Naive thymus-derived CD4-positive, alpha-beta T cell (primary cell): ENCODE measurements at regions not wholly inside any gene's neighbourhood (a gene's known extent, or its start where the extent isn't known, plus 50 kb on each side); places are given as distances from the start of the nearest gene placed in this dataset.

Experiments
- ATAC-seq: fragments of 150-1000 bp; cut with Tn5 transposase; 2 replicates; pipeline ENCODE4 v1.10.0; 2021; ENCODE audit warnings: mild to moderate bottlenecking, moderate library complexity
- CTCF ChIA-PET: fragments of 350-600 bp; sonication (Branson Sonifier 250); formaldehyde crosslinking; loops from one replicate; lab custom pipeline; 2021; ENCODE audit warnings: antibody characterized with exemption; lab: Charles Lee
- POLR2A ChIA-PET: fragments of 350-600 bp; sonication (Branson Sonifier 250); formaldehyde crosslinking; loops from one replicate; lab custom pipeline; 2021; ENCODE audit warnings: antibody characterized with exemption, inconsistent platforms; lab: Charles Lee
- DNase-seq, 9 donors: peaks; one replicate each; pipeline versions ENCODE4 v3.0.0 to v3.0.0-alpha.2; 2020 to 2022; ENCODE audit warnings: mixed read lengths in 1 of 9
- H3K27ac ChIP-seq: one replicate; pipeline ENCODE4 v1.7.0; 2013; ENCODE audit warnings: mild to moderate bottlenecking, low read depth, low read length, moderate library complexity
- H3K27me3 ChIP-seq, 2 donors: one replicate each; pipeline ENCODE4 v1.7.0; 2013; ENCODE audit warnings: low read length in 2 of 2, mild to moderate bottlenecking in 2 of 2, moderate library complexity in 2 of 2; ENCODE audit not compliant: control insufficient read depth in 2 of 2, insufficient read depth in 2 of 2
- H3K36me3 ChIP-seq, 3 experiments: 1 replicate in 2 of 3; 2 replicates in 1 of 3; pipeline ENCODE4 v1.7.0; 2013; ENCODE audit warnings: low read length in 3 of 3, mild to moderate bottlenecking in 3 of 3, moderate library complexity in 1 of 3; ENCODE audit not compliant: insufficient read depth in 3 of 3, control insufficient read depth in 2 of 3
- H3K4me1 ChIP-seq, 2 donors: one replicate each; pipeline ENCODE4 v1.7.0; 2013; ENCODE audit warnings: low read length in 2 of 2, mild to moderate bottlenecking in 2 of 2, moderate library complexity in 1 of 2; ENCODE audit not compliant: control insufficient read depth in 2 of 2, insufficient read depth in 2 of 2
- H3K4me3 ChIP-seq: 2 replicates; pipeline ENCODE4 v1.7.0; 2013; ENCODE audit warnings: mild to moderate bottlenecking, low read length
- H3K9me3 ChIP-seq, 3 experiments: 1 replicate in 2 of 3; 2 replicates in 1 of 3; pipeline ENCODE4 v1.7.0; 2013; ENCODE audit warnings: low read length in 3 of 3; ENCODE audit not compliant: control insufficient read depth in 2 of 3
- H3K27ac Mint-ChIP-seq, 9 donors: one replicate each; pipeline ENCODE4 v1.8.0; 2020 to 2022; ENCODE audit warnings: mixed read lengths in 9 of 9, mild to moderate bottlenecking in 8 of 9, moderate library complexity in 5 of 9, inconsistent platforms in 2 of 9
- H3K27me3 Mint-ChIP-seq, 5 donors: one replicate each; pipeline ENCODE4 v1.8.0; 2021 to 2022; ENCODE audit warnings: mixed read lengths in 5 of 5, mild to moderate bottlenecking in 1 of 5
- H3K36me3 Mint-ChIP-seq, 5 donors: one replicate each; pipeline ENCODE4 v1.8.0; 2020 to 2022; ENCODE audit warnings: mixed read lengths in 5 of 5, mild to moderate bottlenecking in 3 of 5, inconsistent platforms in 1 of 5
- H3K4me1 Mint-ChIP-seq, 7 donors: one replicate each; pipeline ENCODE4 v1.8.0; 2020 to 2022; ENCODE audit warnings: mixed read lengths in 7 of 7, mild to moderate bottlenecking in 3 of 7, inconsistent platforms in 1 of 7
- H3K4me3 Mint-ChIP-seq, 10 donors: one replicate each; pipeline ENCODE4 v1.8.0; 2020 to 2022; ENCODE audit warnings: mild to moderate bottlenecking in 10 of 10, mixed read lengths in 10 of 10, moderate library complexity in 6 of 10, inconsistent platforms in 2 of 10
- H3K9me3 Mint-ChIP-seq, 11 donors: one replicate each; pipeline ENCODE4 v1.8.0; 2020 to 2022; ENCODE audit warnings: mixed read lengths in 11 of 11, mild to moderate bottlenecking in 4 of 11, inconsistent platforms in 1 of 11, moderate library complexity in 1 of 11
- intact Hi-C, 2 donors: fragments of 100-400 bp; cut with micrococcal nuclease; formaldehyde crosslinking; loops; one replicate each; pipeline ENCODE4 v1.15.1; 2023

DNA sequence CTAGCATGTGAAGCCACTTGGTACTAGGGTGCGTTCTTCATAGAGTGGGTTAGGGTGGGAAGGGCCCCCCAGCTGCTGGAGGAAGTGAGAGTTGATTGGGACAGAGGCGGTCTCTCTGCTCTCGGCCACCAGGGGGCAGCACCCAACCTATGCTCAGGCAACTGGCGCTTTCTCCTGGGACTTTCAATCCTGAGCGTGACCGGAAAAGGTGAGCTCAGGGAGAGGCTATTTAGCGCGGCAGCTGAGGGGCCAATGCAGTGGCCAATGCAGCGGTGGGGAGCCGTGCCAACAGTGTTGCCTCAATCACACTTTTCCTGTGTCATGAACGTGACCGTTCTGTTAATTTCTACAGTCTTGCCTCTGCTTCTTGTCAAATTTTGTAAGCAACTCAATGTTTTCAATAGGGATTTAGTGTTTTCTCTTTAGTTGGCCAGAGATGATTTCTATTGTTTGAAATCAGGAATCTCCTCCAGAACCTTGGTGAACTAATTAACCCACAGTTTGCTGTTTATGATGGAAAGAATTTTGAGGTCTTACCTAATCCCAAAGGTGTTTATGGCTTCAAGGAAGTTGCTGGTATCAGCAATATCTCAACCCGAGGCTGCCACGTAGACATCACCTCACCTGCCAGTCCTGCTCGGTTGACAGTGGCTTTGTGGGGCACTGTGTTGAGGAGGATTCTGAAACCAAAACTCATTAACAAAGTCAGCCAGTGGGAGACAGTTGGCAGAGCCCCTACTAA, 67.9 kb upstream of the PDZD8 start:
- Histone ChIP-seq H3K9me3 (peaks cover 0 to 10% (median 0%) of the 10 kb centered on the region in 3 experiments), H3K27me3 (no peaks in the 10 kb centered on the region), H3K27ac (no peak overlapping the region), H3K36me3 (no peaks in the 10 kb centered on the region), H3K4me1 (no peaks in the 10 kb centered on the region), H3K4me3 (no peak overlapping the region)
- Mint-ChIP-seq H3K27me3 (peaks cover 0 to 43% (median 40%) of the 10 kb centered on the region in 5 donors), H3K27ac (no peak overlapping the region), H3K4me1 (peaks cover 0 to 4% (median 0%) of the 10 kb centered on the region in 7 donors), H3K4me3 (peak overlapping the region in 4 of 10 donors; percentile 20 to 60 (median 50)), H3K9me3 (peaks cover 7 to 46% (median 21%) of the 10 kb centered on the region in 11 donors), H3K36me3 (peaks cover 0 to 12% (median 7%) of the 10 kb centered on the region in 5 donors)
- DNase-seq (peak in 8 of 9 donors; percentile 5 to 52 (median 26)), ATAC-seq (peak; percentile 77)
- ChIA-PET POLR2A (no interaction called here), CTCF (interaction anchor here (1.6 kb wide), 1 partner anchor 12 kb away, joined by 6 read pairs; no protein-coding TSS in a partner anchor)
- intact Hi-C loops: loop anchor here in 1 of 2 donors (1.0 kb wide), 1 partner anchor 798 kb away; no protein-coding TSS in a partner anchor

DNA sequence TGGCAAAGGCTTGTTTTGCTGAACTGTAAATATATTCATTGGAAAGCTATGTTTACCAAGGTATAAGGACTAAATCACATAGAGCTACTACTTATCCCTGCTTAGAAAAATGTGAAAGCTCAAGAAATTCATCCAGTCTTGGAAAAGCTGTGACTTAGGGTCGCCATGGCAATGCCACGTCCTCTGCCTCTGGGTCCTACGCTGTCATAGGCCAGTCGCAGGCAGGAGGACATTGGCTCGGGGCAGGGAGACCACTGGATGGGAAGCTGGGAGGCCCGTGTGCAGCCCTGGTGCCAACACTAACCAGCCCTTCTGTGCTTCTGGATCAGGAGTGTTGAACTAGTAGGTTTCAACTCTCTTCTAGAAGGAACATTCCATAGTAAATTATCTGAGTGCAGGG, 67.3 kb upstream of the PDZD8 start:
- no peak for DNase-seq
- Mint-ChIP-seq H3K9me3 (peaks cover 7 to 40% (median 21%) of the 10 kb centered on the region in 11 donors), H3K36me3 (peaks cover 0 to 12% (median 7%) of the 10 kb centered on the region in 5 donors), H3K4me3 (no peak overlapping the region), H3K27ac (no peak overlapping the region), H3K4me1 (peaks cover 0 to 4% (median 0%) of the 10 kb centered on the region in 7 donors), H3K27me3 (peaks cover 0 to 44% (median 41%) of the 10 kb centered on the region in 5 donors)
- no peaks in the 10 kb centered on the region for H3K27me3 ChIP-seq
- intact Hi-C loops: no loop called here
- ChIA-PET POLR2A (no interaction called here), CTCF (interaction anchor here (0.8 to 1.6 kb wide), 3 partner anchors 11 to 1090 kb away, joined by 3 to 6 read pairs (median 3); no protein-coding TSS in a partner anchor)
- no peak for ATAC-seq
- no peaks in the 10 kb centered on the region for H3K4me1 ChIP-seq
- no peaks in the 10 kb centered on the region for H3K36me3 ChIP-seq
- peaks cover 0 to 10% (median 0%) of the 10 kb centered on the region in 3 experiments for H3K9me3 ChIP-seq
- no peak overlapping the region for H3K27ac ChIP-seq
- H3K4me3 ChIP-seq: no peak overlapping the region

DNA sequence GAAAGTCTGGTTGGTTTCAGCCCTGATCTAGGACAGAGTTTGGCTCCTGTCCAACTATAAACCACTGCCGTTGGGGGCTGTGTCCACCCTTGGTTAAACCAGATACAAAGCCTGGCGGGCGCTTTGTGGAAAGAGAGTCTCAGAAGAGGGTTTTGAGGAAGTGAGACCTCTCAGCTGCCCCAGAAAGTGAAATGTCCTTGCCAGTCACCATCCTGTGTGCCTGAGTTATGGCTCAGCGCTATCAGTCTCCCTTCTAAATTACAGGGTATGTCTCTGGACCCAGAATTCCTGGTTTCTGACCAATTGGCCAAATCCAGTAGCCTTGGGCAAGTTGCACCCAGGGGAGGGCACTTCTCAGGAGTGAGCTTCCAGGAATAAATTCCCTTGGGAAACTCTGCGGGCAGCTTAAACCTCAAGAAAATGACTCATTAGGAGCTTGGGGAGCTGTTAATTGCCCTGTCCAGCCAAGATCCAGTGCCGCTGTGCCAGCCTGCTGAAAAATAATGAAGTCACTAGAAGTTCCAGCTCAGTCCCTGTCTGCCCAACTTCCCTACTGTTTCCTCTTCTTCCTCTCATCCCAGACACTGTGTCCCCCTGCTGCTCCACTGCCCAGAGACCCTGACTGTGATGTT, 66.7 kb upstream of the PDZD8 start:
- H3K9me3 ChIP-seq: peaks cover 0 to 10% (median 0%) of the 10 kb centered on the region in 3 experiments
- ChIA-PET POLR2A (no interaction called here), CTCF (interaction anchor here (0.8 to 1.6 kb wide), 3 partner anchors 11 to 1091 kb away, joined by 3 to 6 read pairs (median 3); no protein-coding TSS in a partner anchor)
- H3K36me3 ChIP-seq: no peaks in the 10 kb centered on the region
- H3K27me3 ChIP-seq: no peaks in the 10 kb centered on the region
- intact Hi-C loops: no loop called here
- Mint-ChIP-seq H3K9me3 (peaks cover 1 to 34% (median 17%) of the 10 kb centered on the region in 11 donors), H3K36me3 (peaks cover 0 to 8% (median 7%) of the 10 kb centered on the region in 5 donors), H3K4me3 (no peak overlapping the region), H3K27ac (no peak overlapping the region), H3K4me1 (peaks cover 0 to 4% (median 0%) of the 10 kb centered on the region in 7 donors), H3K27me3 (peaks cover 0 to 43% (median 36%) of the 10 kb centered on the region in 5 donors)
- no peak overlapping the region for H3K4me3 ChIP-seq
- ATAC-seq (peak; percentile 60), DNase-seq (no peak)
- no peak overlapping the region for H3K27ac ChIP-seq
- H3K4me1 ChIP-seq: no peaks in the 10 kb centered on the region

DNA sequence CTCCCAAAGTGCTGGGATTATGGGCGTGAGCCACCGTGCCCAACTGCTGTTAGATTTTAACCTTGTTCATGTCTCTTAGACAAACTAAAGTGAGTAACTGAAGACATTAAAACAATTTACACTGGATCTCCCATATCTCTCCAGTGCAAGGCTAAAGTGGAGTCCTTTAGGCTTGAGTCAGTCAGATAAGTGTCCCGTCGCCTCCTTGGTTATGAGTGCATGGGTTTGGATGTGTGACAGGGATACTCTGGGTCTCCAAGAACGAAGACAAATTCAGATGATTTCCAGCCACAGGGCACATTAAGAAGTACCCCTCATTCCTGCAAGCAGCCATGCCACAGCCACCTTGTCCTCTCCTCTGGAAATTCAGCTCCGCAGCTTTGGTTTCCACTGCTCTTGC, 66.1 kb upstream of the PDZD8 start:
- POLR2A ChIA-PET: no interaction called here
- no peak overlapping the region for H3K27ac ChIP-seq
- Mint-ChIP-seq H3K27ac (no peak overlapping the region), H3K27me3 (peaks cover 0 to 43% (median 40%) of the 10 kb centered on the region in 5 donors), H3K4me3 (no peak overlapping the region), H3K36me3 (peaks cover 0 to 8% (median 5%) of the 10 kb centered on the region in 5 donors), H3K4me1 (peaks cover 0 to 4% (median 0%) of the 10 kb centered on the region in 7 donors), H3K9me3 (peaks cover 0 to 28% (median 13%) of the 10 kb centered on the region in 11 donors)
- intact Hi-C loops: no loop called here
- DNase-seq (no peak), ATAC-seq (no peak)
- H3K27me3 ChIP-seq: no peaks in the 10 kb centered on the region
- peaks cover 0 to 7% (median 0%) of the 10 kb centered on the region in 3 experiments for H3K9me3 ChIP-seq
- no peaks in the 10 kb centered on the region for H3K36me3 ChIP-seq
- no peaks in the 10 kb centered on the region for H3K4me1 ChIP-seq
- CTCF ChIA-PET: interaction anchor here (1.2 kb wide), 1 partner anchor 155 kb away, joined by 3 read pairs; no protein-coding TSS in a partner anchor
- no peak overlapping the region for H3K4me3 ChIP-seq

DNA sequence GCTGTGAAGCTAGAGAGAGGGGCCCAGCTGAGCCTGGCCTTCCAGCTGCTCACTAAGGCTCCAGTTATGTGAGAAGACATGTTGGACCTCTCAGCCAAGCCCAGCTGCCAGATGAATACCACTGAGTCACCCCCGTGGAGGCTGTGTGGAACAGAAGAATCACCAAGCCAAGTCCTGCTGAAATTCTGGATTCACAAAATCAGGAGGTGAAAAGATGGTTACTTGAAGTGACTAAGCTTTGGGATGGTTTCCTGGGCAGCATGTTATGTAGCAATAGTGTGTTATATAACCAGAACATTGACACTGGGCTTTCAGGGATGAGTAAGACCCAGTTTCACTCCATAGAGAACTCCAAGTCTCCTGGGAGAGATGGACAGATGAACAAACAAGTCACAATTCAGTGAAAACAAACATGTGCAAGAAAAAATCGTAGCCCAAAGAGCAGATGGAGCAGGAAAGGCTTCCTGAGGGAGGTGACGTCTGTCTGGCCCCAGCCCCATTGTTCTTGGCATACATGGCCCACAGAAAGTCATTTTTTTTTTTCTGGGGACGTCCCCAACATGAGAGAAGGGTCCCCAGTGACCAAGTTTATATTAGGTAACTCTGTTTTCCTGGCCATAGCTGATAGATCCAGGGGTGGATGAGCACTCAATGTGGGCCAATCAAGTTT, 64.1 kb upstream of the PDZD8 start:
- intact Hi-C loops: no loop called here
- Mint-ChIP-seq H3K4me3 (no peak overlapping the region), H3K27ac (no peak overlapping the region), H3K27me3 (peaks cover 0 to 47% (median 31%) of the 10 kb centered on the region in 5 donors), H3K36me3 (no peaks in the 10 kb centered on the region), H3K9me3 (peaks cover 0 to 9% (median 0%) of the 10 kb centered on the region in 11 donors), H3K4me1 (peaks cover 0 to 4% (median 0%) of the 10 kb centered on the region in 7 donors)
- CTCF ChIA-PET: interaction anchor here (0.7 kb wide), 1 partner anchor 122 kb away, joined by 3 read pairs; no protein-coding TSS in a partner anchor
- Histone ChIP-seq H3K4me3 (no peak overlapping the region), H3K36me3 (no peaks in the 10 kb centered on the region), H3K27me3 (no peaks in the 10 kb centered on the region), H3K9me3 (no peaks in the 10 kb centered on the region), H3K4me1 (no peaks in the 10 kb centered on the region), H3K27ac (no peak overlapping the region)
- DNase-seq (no peak), ATAC-seq (no peak)
- POLR2A ChIA-PET: no interaction called here

DNA sequence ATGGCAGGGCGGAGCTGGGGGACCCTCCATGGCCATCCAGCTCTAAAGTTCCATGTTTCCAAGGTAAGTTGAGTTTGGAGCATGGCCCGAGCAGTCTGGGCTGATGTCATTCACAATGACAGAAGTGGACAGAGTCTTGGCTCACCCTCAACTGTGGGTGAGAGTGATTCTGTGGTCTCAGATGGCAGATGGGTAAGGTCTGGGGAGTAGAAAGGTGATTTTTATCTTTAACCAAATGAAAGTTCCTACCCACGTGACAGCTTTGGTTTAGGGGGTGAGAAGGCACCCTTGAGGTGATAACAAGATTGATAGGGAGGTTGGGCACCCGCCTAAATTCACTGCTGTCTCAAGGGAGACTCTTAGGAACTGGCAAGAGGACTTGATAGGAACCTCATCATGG, 57.6 kb upstream of the PDZD8 start:
- H3K4me1 ChIP-seq: no peaks in the 10 kb centered on the region
- no peak for DNase-seq
- Mint-ChIP-seq H3K4me1 (peaks cover 0 to 5% (median 0%) of the 10 kb centered on the region in 7 donors), H3K9me3 (peaks cover 0 to 4% (median 0%) of the 10 kb centered on the region in 11 donors), H3K36me3 (peaks cover 0 to 3% (median 0%) of the 10 kb centered on the region in 5 donors), H3K4me3 (no peak overlapping the region), H3K27ac (peak overlapping the region in 1 of 9 donors; percentile 27), H3K27me3 (peaks cover 0 to 38% (median 25%) of the 10 kb centered on the region in 5 donors)
- H3K36me3 ChIP-seq: no peaks in the 10 kb centered on the region
- ChIA-PET POLR2A (no interaction called here), CTCF (no interaction called here)
- H3K27ac ChIP-seq: no peak overlapping the region
- H3K27me3 ChIP-seq: no peaks in the 10 kb centered on the region
- ATAC-seq: no peak
- intact Hi-C loops: no loop called here
- H3K4me3 ChIP-seq: no peak overlapping the region
- no peaks in the 10 kb centered on the region for H3K9me3 ChIP-seq
